ENCODE measurements at regions not wholly inside any gene's neighbourhood (a gene's known extent, or its start where the extent isn't known, plus 50 kb on each side); places are given as distances from the start of the nearest gene placed in this dataset.
"Not testable (repeated sequence)": the region's sequence is repeated elsewhere in the genome, so short reads cannot be mapped to it uniquely, and the experiment has no call there.

GRCh38 chr1:102821707-102822106, 286.6 kb downstream of the COL11A1 start:
- DNase-seq = no peak

GRCh38 chr1:102800406-102800805, 307.9 kb downstream of the COL11A1 start:
- DNase-seq = no peak

- DNase-seq = no peak
These were observed 308.8 kb downstream of the COL11A1 start for GRCh38 chr1:102799496-102799895.

- no peak for DNase-seq
These were observed 309.6 kb downstream of the COL11A1 start for GRCh38 chr1:102798718-102799117.

GRCh38 chr1:102796429-102796828, 311.9 kb downstream of the COL11A1 start:
- no peak for DNase-seq

- DNase-seq = no peak
These were observed 317.3 kb downstream of the COL11A1 start for GRCh38 chr1:102790997-102791396.

- not testable (repeated sequence) for DNase-seq
These were observed 318.4 kb downstream of the COL11A1 start for GRCh38 chr1:102789951-102790350.

- DNase-seq = no peak
These were observed 324.8 kb downstream of the COL11A1 start for GRCh38 chr1:102783487-102783886.

GRCh38 chr1:102782144-102782543, 326.2 kb downstream of the COL11A1 start:
- no peak for DNase-seq

- DNase-seq = no peak
These were observed 332.3 kb downstream of the COL11A1 start for GRCh38 chr1:102776071-102776470.

- no peak for DNase-seq
These were observed 335.5 kb downstream of the COL11A1 start for GRCh38 chr1:102772831-102773230.

GRCh38 chr1:102758418-102758817, 349.9 kb downstream of the COL11A1 start:
- no peak for DNase-seq

- DNase-seq = no peak
These were observed 351.0 kb downstream of the COL11A1 start for GRCh38 chr1:102757363-102757762.

- DNase-seq = no peak
These were observed 357.2 kb downstream of the COL11A1 start for GRCh38 chr1:102751111-102751510.

GRCh38 chr1:102742426-102742825, 365.9 kb downstream of the COL11A1 start:
- DNase-seq = no peak

GRCh38 chr1:102733491-102734236, 374.7 kb downstream of the COL11A1 start:
- DNase-seq = no peak

- DNase-seq = no peak
These were observed 375.4 kb downstream of the COL11A1 start for GRCh38 chr1:102732927-102733326.

GRCh38 chr1:102726417-102726816, 381.9 kb downstream of the COL11A1 start:
- DNase-seq = no peak

GRCh38 chr1:102724741-102725140, 383.6 kb downstream of the COL11A1 start:
- no peak for DNase-seq

GRCh38 chr1:102715150-102715549, 393.2 kb downstream of the COL11A1 start:
- DNase-seq = no peak

- DNase-seq = no peak
These were observed 408.8 kb downstream of the COL11A1 start for GRCh38 chr1:102699524-102699923.

GRCh38 chr1:102693345-102693744, 415.0 kb downstream of the COL11A1 start:
- no peak for DNase-seq

- no peak for DNase-seq
These were observed 416.7 kb downstream of the COL11A1 start for GRCh38 chr1:102691592-102692090.

GRCh38 chr1:102687383-102687782, 420.9 kb downstream of the COL11A1 start:
- DNase-seq = no peak

- no peak for DNase-seq
These were observed 446.8 kb downstream of the COL11A1 start for GRCh38 chr1:102661481-102661880.

All from activated T-cell treated with anti-CD3 and anti-CD28 coated beads, Interleukin-2, amount 50 U/mL, for 48 hours (primary cell).